H1 (cell line): ENCODE measurements at regions not wholly inside any gene's neighbourhood (a gene's known extent, or its start where the extent isn't known, plus 50 kb on each side); places are given as distances from the start of the nearest gene placed in this dataset.

Source experiments
- GTF2F1 ChIP-seq: IDR thresholded peaks from 2 replicates; pipeline ENCODE4 v1.6.1; 2012; ENCODE audit warnings: low read depth, low read length, improper control_type of control experiment, borderline replicate concordance
- MAFK ChIP-seq: IDR thresholded peaks from 2 replicates; pipeline ENCODE4 v1.6.1; 2012; ENCODE audit warnings: low read depth, mild to moderate bottlenecking, improper control_type of control experiment, low read length
- TBP ChIP-seq: IDR thresholded peaks from 2 replicates; pipeline ENCODE4 v1.6.1; 2011; ENCODE audit warnings: low read depth, low read length, improper control_type of control experiment
- USF2 ChIP-seq: IDR thresholded peaks from 2 replicates; pipeline ENCODE4 v1.6.1; 2011; ENCODE audit warnings: low read length, improper control_type of control experiment

DNA sequence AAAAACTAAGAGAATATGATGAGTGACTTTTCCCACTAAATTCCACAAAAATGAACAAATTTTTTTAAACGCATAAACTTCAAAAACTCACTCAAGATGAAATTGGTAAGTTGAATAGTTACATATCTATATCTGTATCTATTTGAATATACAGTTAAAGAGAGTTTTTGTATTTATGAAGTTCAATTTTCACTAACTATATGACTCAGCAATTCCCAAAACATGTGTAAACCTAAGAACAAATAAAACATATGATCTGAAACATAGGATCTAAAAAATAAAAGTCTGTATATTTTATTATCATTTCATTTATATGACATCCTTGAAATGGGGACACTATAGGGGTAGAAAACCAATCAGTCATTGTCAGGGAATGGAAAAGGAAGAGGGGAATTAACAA, 105.7 kb upstream of the SNX7 start (continued):
- TF ChIP-seq MAFK (no peak), USF2 (no peak), TBP (no peak), GTF2F1 (no peak)
- TF ChIP-seq, all 59 proteins: peak for 0
